OCI-LY1 (cell line): ENCODE measurements at regions not wholly inside any gene's neighbourhood (a gene's known extent, or its start where the extent isn't known, plus 50 kb on each side); places are given as distances from the start of the nearest gene placed in this dataset.
"Not testable (repeated sequence)": the region's sequence is repeated elsewhere in the genome, so short reads cannot be mapped to it uniquely, and the experiment has no call there.

Experiments used
- H2AFZ ChIP-seq: fragments of 200-600 bp; sonication (generic), shearing (Covaris generic); 2 replicates; pipeline ENCODE4 v1.6.0; 2014; ENCODE audit warnings: antibody characterized with exemption, mild to moderate bottlenecking, low read length
- H3F3A ChIP-seq: fragments of 200-600 bp; sonication (generic), shearing (Covaris generic); 2 replicates; pipeline ENCODE4 v1.6.0; 2014; ENCODE audit warnings: mild to moderate bottlenecking, antibody characterized with exemption, low read length, moderate library complexity; ENCODE audit not compliant: insufficient read depth
- H3K27ac ChIP-seq: fragments of 200-600 bp; sonication (generic); 2 replicates; pipeline ENCODE4 v1.5.1; 2014; ENCODE audit warnings: low read length, mixed run types, mild to moderate bottlenecking, low read depth; ENCODE audit not compliant: poor library complexity, severe bottlenecking
- H3K27me3 ChIP-seq: fragments of 200-600 bp; sonication (generic); 2 replicates; pipeline ENCODE4 v1.6.0; 2014; ENCODE audit warnings: antibody characterized with exemption, mild to moderate bottlenecking, low read length, moderate library complexity; ENCODE audit not compliant: insufficient read depth
- H3K36me3 ChIP-seq: fragments of 200-600 bp; sonication (generic); 2 replicates; pipeline ENCODE4 v1.6.1; 2014; ENCODE audit warnings: mild to moderate bottlenecking, antibody characterized with exemption, low read length, moderate library complexity, mixed read lengths; ENCODE audit not compliant: insufficient read depth
- H3K4me1 ChIP-seq: fragments of 200-600 bp; sonication (generic); 2 replicates; pipeline ENCODE4 v1.5.1; 2014; ENCODE audit warnings: mild to moderate bottlenecking, low read length, moderate library complexity; ENCODE audit not compliant: insufficient read depth, severe bottlenecking
- H3K4me2 ChIP-seq: fragments of 200-600 bp; sonication (generic), shearing (Covaris generic); 2 replicates; pipeline ENCODE4 v1.6.1; 2014; ENCODE audit warnings: low read length
- H3K4me3 ChIP-seq: fragments of 200-600 bp; sonication (generic); 2 replicates; pipeline ENCODE4 v1.5.1; 2014; ENCODE audit warnings: low read length, low read depth, mild to moderate bottlenecking, mixed read lengths; ENCODE audit not compliant: poor library complexity, severe bottlenecking
- H3K79me2 ChIP-seq: fragments of 200-600 bp; shearing (Covaris generic); 2 replicates; pipeline ENCODE4 v1.6.1; 2016; ENCODE audit warnings: mixed run types, low read length, mixed read lengths; ENCODE audit not compliant: insufficient read depth
- H3K9ac ChIP-seq: fragments of 200-600 bp; sonication (generic), shearing (Covaris generic); 2 replicates; pipeline ENCODE4 v1.6.1; 2014; ENCODE audit warnings: mild to moderate bottlenecking, low read length, mixed read lengths
- H3K9me2 ChIP-seq: fragments of 200-600 bp; sonication (generic), shearing (Covaris generic); 2 replicates; pipeline ENCODE4 v1.6.1; 2014; ENCODE audit warnings: low read depth, mild to moderate bottlenecking, low read length, mixed read lengths
- H3K9me3 ChIP-seq: fragments of 200-600 bp; shearing (Covaris generic); 2 replicates; pipeline ENCODE4 v1.6.1; 2014; ENCODE audit warnings: low read length, mixed read lengths
- H4K20me1 ChIP-seq: fragments of 200-600 bp; sonication (generic), shearing (Covaris generic); 2 replicates; pipeline ENCODE4 v1.6.0; 2016; ENCODE audit warnings: mild to moderate bottlenecking, low read length; ENCODE audit not compliant: insufficient read depth
- CTCF ChIP-seq: fragments of 200-600 bp; sonication (generic), shearing (Covaris generic); IDR thresholded peaks from 2 replicates; pipeline ENCODE4 v1.5.1; 2017; ENCODE audit warnings: mild to moderate bottlenecking, antibody characterized with exemption, low read length, moderate library complexity, mixed read lengths
- EZH2 ChIP-seq: fragments of 200-600 bp; sonication (generic), shearing (Covaris generic); IDR thresholded peaks from 2 replicates; pipeline ENCODE4 v1.8.0; 2017; ENCODE audit warnings: borderline replicate concordance, mixed run types, mild to moderate bottlenecking, antibody characterized with exemption, low read length, moderate library complexity, mixed read lengths

- H3K4me3 ChIP-seq, result no peak overlapping the region
- no peaks in the 10 kb centered on the region for H3K4me1 ChIP-seq
- TF ChIP-seq EZH2 (no peak), CTCF (no peak)
- H3K4me2 ChIP-seq, result no peak overlapping the region
- H3K27ac ChIP-seq, result no peak overlapping the region
- H2AFZ ChIP-seq, result no peak overlapping the region
- no peaks in the 10 kb centered on the region for H3K79me2 ChIP-seq
- no peaks in the 10 kb centered on the region for H3K27me3 ChIP-seq
- H4K20me1 ChIP-seq, result no peaks in the 10 kb centered on the region
- no peak overlapping the region for H3K9ac ChIP-seq
- H3K9me3 ChIP-seq, result no peaks in the 10 kb centered on the region
- no peaks in the 10 kb centered on the region for H3K9me2 ChIP-seq
- H3K36me3 ChIP-seq, result no peaks in the 10 kb centered on the region
- no peaks in the 10 kb centered on the region for H3F3A ChIP-seq
Observed at GRCh38 chr5:18605186-18605585, 970.9 kb downstream of the TAF11L14 start.

GRCh38 chr5:18607570-18607969 lies 973.3 kb downstream of the TAF11L14 start:
- no peak overlapping the region for H3K4me2 ChIP-seq
- no peaks in the 10 kb centered on the region for H3K4me1 ChIP-seq
- H3K36me3 ChIP-seq, result no peaks in the 10 kb centered on the region
- no peaks in the 10 kb centered on the region for H3K9me2 ChIP-seq
- H3K9me3 ChIP-seq, result no peaks in the 10 kb centered on the region
- H3K79me2 ChIP-seq, result no peaks in the 10 kb centered on the region
- no peak overlapping the region for H3K4me3 ChIP-seq
- H3K27me3 ChIP-seq, result no peaks in the 10 kb centered on the region
- H2AFZ ChIP-seq, result no peak overlapping the region
- no peak for TF ChIP-seq CTCF
- TF ChIP-seq EZH2, result no peak
- H3K9ac ChIP-seq, result no peak overlapping the region
- no peak overlapping the region for H3K27ac ChIP-seq
- no peaks in the 10 kb centered on the region for H4K20me1 ChIP-seq
- H3F3A ChIP-seq, result no peaks in the 10 kb centered on the region

- H3K27ac ChIP-seq, H3K36me3 ChIP-seq, H3K4me1 ChIP-seq, H3F3A ChIP-seq, H3K79me2 ChIP-seq, H3K9ac ChIP-seq, H3K9me3 ChIP-seq, H2AFZ ChIP-seq, H3K9me2 ChIP-seq, H3K4me3 ChIP-seq, H3K4me2 ChIP-seq, H4K20me1 ChIP-seq, H3K27me3 ChIP-seq: not testable (repeated sequence)
Observed at GRCh38 chr5:18617191-18617590, 982.9 kb downstream of the TAF11L14 start.

- Histone ChIP-seq H3K9me2 (no peaks in the 10 kb centered on the region), H3K27me3 (no peaks in the 10 kb centered on the region), H3F3A (no peaks in the 10 kb centered on the region), H3K4me1 (no peaks in the 10 kb centered on the region), H4K20me1 (no peaks in the 10 kb centered on the region), H3K9ac (no peak overlapping the region), H3K4me3 (no peak overlapping the region), H3K9me3 (no peaks in the 10 kb centered on the region), H3K79me2 (no peaks in the 10 kb centered on the region), H3K27ac (no peak overlapping the region), H3K4me2 (no peak overlapping the region), H2AFZ (no peak overlapping the region), H3K36me3 (no peaks in the 10 kb centered on the region)
- no peak for TF ChIP-seq EZH2
- TF ChIP-seq CTCF, result no peak
Observed at GRCh38 chr5:18630458-18631045, 996.3 kb downstream of the TAF11L14 start.
